Activated T-cell treated with anti-CD3 and anti-CD28 coated beads, Interleukin-2, amount 50 U/mL, for 4 hours (primary cell): ENCODE measurements at regions not wholly inside any gene's neighbourhood (a gene's known extent, or its start where the extent isn't known, plus 50 kb on each side); places are given as distances from the start of the nearest gene placed in this dataset.
A peak's percentile ranks its signal among the peaks of the same experiment; 100 is the strongest.

Experiments
- ATAC-seq, 2 donors: fragments of 200-7000 bp; cut with Tn5 transposase; one replicate each; pipeline ENCODE4 v1.10.0; 2021
- DNase-seq: peaks from one replicate; pipeline ENCODE4 v3.0.0-alpha.2; 2020
- H3K27me3 Mint-ChIP-seq: one replicate; pipeline ENCODE4 v1.8.0; 2021; ENCODE audit warnings: low read depth, mixed read lengths
- H3K36me3 Mint-ChIP-seq: one replicate; pipeline ENCODE4 v1.8.0; 2022; ENCODE audit warnings: mixed read lengths; ENCODE audit not compliant: insufficient read depth
- H3K4me1 Mint-ChIP-seq: one replicate; pipeline ENCODE4 v1.8.0; 2021; ENCODE audit warnings: low read depth, mixed read lengths
- H3K4me3 Mint-ChIP-seq: one replicate; pipeline ENCODE4 v1.8.0; 2021; ENCODE audit warnings: mild to moderate bottlenecking, moderate library complexity, mixed read lengths
- H3K9me3 Mint-ChIP-seq: one replicate; pipeline ENCODE4 v1.8.0; 2021; ENCODE audit warnings: mixed read lengths

GRCh38 chr12:89033062-89033461 lies 319.2 kb downstream of the DUSP6 start:
- no peak overlapping the region for H3K4me3 Mint-ChIP-seq
- no peaks in the 10 kb centered on the region for H3K27me3 Mint-ChIP-seq
- no peak for DNase-seq
- peaks cover 10% of the 10 kb centered on the region for H3K4me1 Mint-ChIP-seq
- no peak for ATAC-seq
- no peaks in the 10 kb centered on the region for H3K9me3 Mint-ChIP-seq
- no peaks in the 10 kb centered on the region for H3K36me3 Mint-ChIP-seq

DNA sequence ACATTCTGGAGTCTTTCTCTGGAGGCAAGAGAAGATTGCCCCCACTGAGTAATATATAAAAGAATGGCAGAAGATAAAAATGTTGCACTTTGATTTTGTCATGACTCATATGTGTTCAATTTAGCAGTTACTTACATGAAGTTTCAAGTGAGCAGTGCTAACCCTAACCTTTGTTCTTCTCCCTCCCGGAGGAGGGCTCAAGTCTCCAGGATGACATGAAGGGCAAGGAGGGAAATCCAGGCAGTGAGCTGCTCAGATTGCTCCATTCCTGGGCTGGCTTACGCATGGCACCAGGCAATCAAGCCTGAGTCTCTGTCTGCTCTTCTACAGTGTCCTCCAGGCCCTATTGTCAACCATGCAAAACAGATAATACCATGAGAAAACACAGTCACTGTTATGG lies 322.3 kb downstream of the DUSP6 start:
- H3K27me3 Mint-ChIP-seq: no peaks in the 10 kb centered on the region
- no peaks in the 10 kb centered on the region for H3K36me3 Mint-ChIP-seq
- H3K9me3 Mint-ChIP-seq: no peaks in the 10 kb centered on the region
- H3K4me3 Mint-ChIP-seq: no peak overlapping the region
- H3K4me1 Mint-ChIP-seq: no peaks in the 10 kb centered on the region
- DNase-seq (no peak), ATAC-seq (no peak)

- Mint-ChIP-seq H3K27me3 (no peaks in the 10 kb centered on the region), H3K4me1 (peaks cover 7% of the 10 kb centered on the region), H3K4me3 (no peak overlapping the region), H3K9me3 (peaks cover 4% of the 10 kb centered on the region), H3K36me3 (no peaks in the 10 kb centered on the region)
- ATAC-seq: no peak
- DNase-seq: no peak
These were observed 327.7 kb downstream of the DUSP6 start for GRCh38 chr12:89024580-89024979.

DNA sequence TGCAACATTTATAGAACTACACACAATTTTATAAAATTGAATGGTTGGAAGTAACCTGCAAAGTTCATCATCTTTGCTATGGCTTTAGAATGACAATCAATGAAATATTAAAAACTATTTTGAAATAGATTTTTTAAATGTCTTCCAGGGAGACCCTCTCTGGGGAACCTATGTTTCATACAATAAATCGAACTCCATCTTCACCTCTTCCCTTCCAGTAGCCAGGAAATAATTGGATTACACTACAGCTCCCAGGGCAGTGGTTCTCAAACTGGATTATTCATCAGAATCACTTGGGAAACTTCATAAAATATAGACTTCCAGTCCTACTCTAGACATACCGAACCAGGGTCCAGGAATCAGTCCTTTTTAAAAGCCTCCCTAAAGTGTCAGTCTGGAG lies 328.4 kb downstream of the DUSP6 start:
- peaks cover 10% of the 10 kb centered on the region for H3K4me1 Mint-ChIP-seq

GRCh38 chr12:89020689-89021088 lies 331.6 kb downstream of the DUSP6 start:
- H3K4me3 Mint-ChIP-seq: no peak overlapping the region
- peaks cover 3% of the 10 kb centered on the region for H3K27me3 Mint-ChIP-seq
- peaks cover 13% of the 10 kb centered on the region for H3K4me1 Mint-ChIP-seq
- H3K9me3 Mint-ChIP-seq: peaks cover 4% of the 10 kb centered on the region
- H3K36me3 Mint-ChIP-seq: no peaks in the 10 kb centered on the region
- DNase-seq: no peak
- no peak for ATAC-seq

More for the DNA sequence above, 328.4 kb downstream of the DUSP6 start:
- ATAC-seq (no peak), DNase-seq (no peak)
- H3K27me3 Mint-ChIP-seq: no peaks in the 10 kb centered on the region
- peaks cover 4% of the 10 kb centered on the region for H3K9me3 Mint-ChIP-seq
- H3K4me3 Mint-ChIP-seq: no peak overlapping the region
- H3K36me3 Mint-ChIP-seq: no peaks in the 10 kb centered on the region

DNA sequence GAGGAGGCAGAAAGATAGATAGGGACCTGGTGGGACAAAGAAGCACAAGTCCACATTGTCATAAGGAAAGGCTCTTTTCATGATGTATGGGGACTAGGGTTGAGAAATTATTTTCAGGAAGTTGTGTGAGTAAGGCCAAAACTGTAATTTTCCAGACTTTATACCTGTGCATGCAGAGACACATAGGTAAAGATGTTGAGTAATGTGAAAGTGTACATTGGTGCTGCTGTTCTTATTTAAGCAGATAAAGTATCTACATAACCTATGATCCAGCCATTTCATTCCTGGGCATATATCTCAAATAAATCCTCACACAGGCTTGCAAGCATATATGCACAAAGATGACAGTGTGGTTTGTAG lies 332.2 kb downstream of the DUSP6 start:
- Mint-ChIP-seq H3K36me3 (no peaks in the 10 kb centered on the region), H3K4me3 (no peak overlapping the region), H3K4me1 (peaks cover 13% of the 10 kb centered on the region), H3K9me3 (peaks cover 4% of the 10 kb centered on the region), H3K27me3 (peaks cover 4% of the 10 kb centered on the region)
- DNase-seq (no peak), ATAC-seq (peak in 1 of 2 donors; percentile 2)

DNA sequence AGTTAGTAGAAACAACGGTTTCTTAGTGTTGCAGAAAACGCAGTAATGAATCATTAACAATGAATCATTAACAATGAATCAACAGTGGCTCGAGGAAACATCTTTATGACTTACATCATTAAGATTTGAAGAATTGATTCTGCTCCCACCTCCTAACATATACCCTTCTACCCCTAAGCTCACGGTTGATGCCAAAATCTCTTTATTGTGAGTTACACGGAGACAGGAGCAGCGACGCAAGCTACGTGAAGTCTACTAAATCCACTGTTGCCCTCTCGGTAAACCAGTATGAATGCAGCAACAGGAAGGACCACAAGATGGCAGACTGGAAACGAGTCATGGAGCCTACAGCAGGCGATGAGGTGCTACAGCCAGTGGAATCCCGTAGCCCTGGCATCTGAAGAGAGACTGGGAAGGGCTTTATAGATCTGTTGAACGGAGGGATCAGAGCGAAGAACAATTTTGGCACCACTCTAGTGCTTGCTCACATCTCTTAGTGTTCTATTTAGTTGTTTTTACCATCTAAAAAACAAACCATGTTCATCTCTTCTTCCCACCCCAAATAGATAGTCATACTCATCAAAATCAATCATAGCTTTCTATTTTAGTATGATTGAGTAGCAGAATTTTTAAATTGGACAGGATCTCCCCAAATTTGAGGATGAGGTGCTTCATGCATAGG lies 332.7 kb downstream of the DUSP6 start:
- Mint-ChIP-seq H3K36me3 (no peaks in the 10 kb centered on the region), H3K4me3 (no peak overlapping the region), H3K4me1 (peaks cover 13% of the 10 kb centered on the region), H3K9me3 (peaks cover under 1% of the 10 kb centered on the region), H3K27me3 (peaks cover 4% of the 10 kb centered on the region)
- DNase-seq (peak; percentile 61), ATAC-seq (peak; percentile 87 to 88)

DNA sequence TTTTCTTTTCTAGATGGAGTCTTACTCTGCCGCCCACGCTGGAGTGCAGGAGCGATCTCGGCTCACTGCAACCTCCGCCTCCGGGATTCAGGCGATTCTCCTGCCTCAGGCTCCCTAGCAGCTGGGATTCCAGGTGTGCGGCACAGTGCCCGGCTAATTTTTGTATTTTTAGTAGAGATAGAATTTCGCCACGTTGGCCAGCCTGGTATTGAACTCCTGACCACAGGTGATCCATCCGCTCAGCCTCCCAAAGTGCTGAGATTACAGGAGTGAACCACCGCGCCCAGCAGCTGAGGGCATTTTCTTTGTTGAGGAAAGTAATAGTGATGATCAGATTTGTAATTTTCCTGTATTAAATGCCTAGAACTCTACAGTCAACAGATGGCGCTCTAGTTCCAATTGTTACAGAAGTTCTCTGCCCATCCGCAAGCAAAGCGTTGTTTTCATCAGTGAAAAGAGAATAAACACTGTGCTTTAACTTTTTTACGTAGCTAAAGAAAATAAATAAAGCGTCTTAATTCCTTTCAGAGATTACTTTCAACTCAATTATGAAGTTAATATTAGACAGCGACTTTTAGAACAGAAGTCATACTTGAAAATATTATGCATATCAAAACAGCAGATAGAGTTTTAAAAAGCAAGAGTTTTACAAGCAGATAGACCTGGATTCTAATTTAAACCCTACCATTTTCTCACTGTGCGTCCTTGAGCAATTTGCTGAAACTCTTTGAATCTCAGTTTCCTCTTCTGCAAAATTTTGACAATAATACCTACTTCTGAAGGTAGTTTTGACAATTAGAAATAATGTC lies 335.1 kb downstream of the DUSP6 start:
- no peak for DNase-seq
- Mint-ChIP-seq H3K9me3 (no peaks in the 10 kb centered on the region), H3K36me3 (no peaks in the 10 kb centered on the region), H3K27me3 (peaks cover 4% of the 10 kb centered on the region), H3K4me1 (peaks cover 9% of the 10 kb centered on the region), H3K4me3 (no peak overlapping the region)
- peak in 1 of 2 donors; percentile 29 for ATAC-seq

GRCh38 chr12:89015419-89015818 lies 336.9 kb downstream of the DUSP6 start:
- peaks cover 4% of the 10 kb centered on the region for H3K27me3 Mint-ChIP-seq
- no peak overlapping the region for H3K4me3 Mint-ChIP-seq
- no peak for ATAC-seq
- H3K4me1 Mint-ChIP-seq: peaks cover 6% of the 10 kb centered on the region
- no peaks in the 10 kb centered on the region for H3K36me3 Mint-ChIP-seq
- no peaks in the 10 kb centered on the region for H3K9me3 Mint-ChIP-seq
- DNase-seq: no peak

DNA sequence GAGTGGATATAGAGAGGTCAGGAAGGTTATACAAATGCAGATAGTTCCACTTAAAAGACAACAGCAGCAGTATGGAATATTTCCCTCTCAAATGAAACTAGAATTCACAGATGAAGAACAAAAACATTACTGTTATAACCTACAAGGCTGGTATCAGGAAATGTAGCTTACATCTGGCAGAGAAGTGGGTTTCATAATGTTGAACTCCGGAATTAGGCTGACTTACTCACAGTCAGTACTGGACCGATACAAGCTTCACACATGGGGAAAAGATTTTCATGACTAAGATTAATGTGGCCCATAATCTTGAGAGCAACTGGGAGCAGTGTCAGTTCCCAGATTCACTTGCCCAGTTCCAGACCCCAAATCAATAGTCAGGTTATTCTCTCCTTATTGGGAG lies 353.9 kb downstream of the DUSP6 start:
- Mint-ChIP-seq H3K9me3 (no peaks in the 10 kb centered on the region), H3K4me3 (no peak overlapping the region), H3K4me1 (no peaks in the 10 kb centered on the region), H3K36me3 (no peaks in the 10 kb centered on the region), H3K27me3 (peaks cover 9% of the 10 kb centered on the region)
- DNase-seq (no peak), ATAC-seq (no peak)

- Mint-ChIP-seq H3K4me3 (no peak overlapping the region), H3K4me1 (no peaks in the 10 kb centered on the region)
- no peak for ATAC-seq
These were observed 356.0 kb downstream of the DUSP6 start for GRCh38 chr12:88996200-88996788.

GRCh38 chr12:88994971-88995370 lies 357.3 kb downstream of the DUSP6 start:
- Mint-ChIP-seq H3K4me3 (no peak overlapping the region), H3K36me3 (no peaks in the 10 kb centered on the region), H3K27me3 (peaks cover 14% of the 10 kb centered on the region), H3K9me3 (no peaks in the 10 kb centered on the region), H3K4me1 (no peaks in the 10 kb centered on the region)
- ATAC-seq (no peak), DNase-seq (no peak)

More at GRCh38 chr12:88996200-88996788, 356.0 kb downstream of the DUSP6 start:
- Mint-ChIP-seq H3K9me3 (no peaks in the 10 kb centered on the region), H3K36me3 (no peaks in the 10 kb centered on the region), H3K27me3 (peaks cover 6% of the 10 kb centered on the region)
- no peak for DNase-seq

- Mint-ChIP-seq H3K9me3 (no peaks in the 10 kb centered on the region), H3K4me3 (no peak overlapping the region), H3K4me1 (no peaks in the 10 kb centered on the region), H3K36me3 (no peaks in the 10 kb centered on the region), H3K27me3 (peaks cover 14% of the 10 kb centered on the region)
- no peak for ATAC-seq
- DNase-seq: no peak
These were observed 357.8 kb downstream of the DUSP6 start for GRCh38 chr12:88994537-88994936.

GRCh38 chr12:88993651-88994050 lies 358.6 kb downstream of the DUSP6 start:
- Mint-ChIP-seq H3K4me3 (no peak overlapping the region), H3K4me1 (no peaks in the 10 kb centered on the region), H3K36me3 (no peaks in the 10 kb centered on the region), H3K9me3 (no peaks in the 10 kb centered on the region), H3K27me3 (peaks cover 14% of the 10 kb centered on the region)
- no peak for DNase-seq
- ATAC-seq: no peak

DNA sequence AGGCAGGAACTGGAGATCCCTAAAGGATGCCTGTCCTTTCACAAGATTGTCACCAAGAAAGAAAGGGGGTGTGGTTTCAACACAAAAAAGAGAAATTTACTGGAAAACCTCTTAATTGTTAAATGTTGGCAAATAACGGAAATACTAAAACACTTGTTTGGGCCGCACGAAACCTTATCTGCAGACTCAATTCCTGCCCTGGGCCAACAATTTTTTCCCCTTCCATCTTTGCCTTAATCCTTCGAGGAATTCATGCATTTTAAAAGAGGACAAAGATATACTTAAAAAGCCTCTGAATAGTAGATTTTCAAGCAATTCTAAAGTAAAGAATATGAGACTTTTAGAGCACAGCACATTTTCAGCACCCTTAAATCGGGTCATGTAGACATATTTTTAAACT lies 366.2 kb downstream of the DUSP6 start:
- H3K27me3 Mint-ChIP-seq: peaks cover 18% of the 10 kb centered on the region
- ATAC-seq (no peak), DNase-seq (no peak)
- no peaks in the 10 kb centered on the region for H3K4me1 Mint-ChIP-seq
- no peak overlapping the region for H3K4me3 Mint-ChIP-seq
- no peaks in the 10 kb centered on the region for H3K36me3 Mint-ChIP-seq
- no peaks in the 10 kb centered on the region for H3K9me3 Mint-ChIP-seq
